C4-2B (cell line): ENCODE measurements at regions not wholly inside any gene's neighbourhood (a gene's known extent, or its start where the extent isn't known, plus 50 kb on each side); places are given as distances from the start of the nearest gene placed in this dataset.
A peak's percentile ranks its signal among the peaks of the same experiment; 100 is the strongest.

Experiments
- H3K27ac ChIP-seq: fragments of 450-650 bp; 2 replicates; pipeline ENCODE4 v1.5.1; 2017
- ZFX ChIP-seq: fragments of 450-650 bp; IDR thresholded peaks from 2 replicates; pipeline ENCODE4 v1.6.1; 2017
- TF ChIP-seq, protein P1 (sequence below): fragments of 450-650 bp; conservative IDR thresholded peaks from 2 replicates; pipeline ENCODE4 v1.5.1; 2017; ENCODE audit warnings: mild to moderate bottlenecking

DNA sequence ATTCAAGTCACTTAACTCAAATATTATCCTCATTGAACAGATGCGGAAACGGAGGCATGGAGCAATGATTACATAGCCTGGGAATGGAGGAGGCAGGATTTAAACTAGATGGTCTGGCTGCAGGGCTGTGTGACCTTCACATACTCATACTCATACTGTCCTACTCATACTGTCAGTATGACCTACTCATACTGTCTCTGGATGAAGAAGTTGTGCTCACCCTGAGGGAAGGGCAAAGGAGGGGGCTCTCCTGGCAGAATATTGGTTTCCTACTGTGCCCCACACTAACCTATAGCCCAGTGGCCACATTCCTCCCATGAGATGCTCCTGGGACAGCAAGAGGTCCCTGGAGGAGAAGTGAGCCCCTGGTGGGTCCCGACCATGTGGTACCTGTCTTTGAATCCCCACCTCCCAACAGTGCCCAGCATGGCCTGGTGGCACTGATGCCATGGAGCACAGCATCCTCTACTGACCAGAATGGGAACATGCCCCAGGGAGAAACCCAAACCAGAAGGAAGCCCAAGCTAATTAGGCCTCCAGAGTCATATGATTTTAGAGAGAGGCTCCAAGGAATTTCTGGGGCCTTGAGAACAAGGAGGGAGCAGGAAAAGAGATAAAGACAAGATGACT, 197.3 kb upstream of the SDK2 start:
- no peak overlapping the region for H3K27ac ChIP-seq
- no peak for TF ChIP-seq ZFX
- TF ChIP-seq, protein P1, sequence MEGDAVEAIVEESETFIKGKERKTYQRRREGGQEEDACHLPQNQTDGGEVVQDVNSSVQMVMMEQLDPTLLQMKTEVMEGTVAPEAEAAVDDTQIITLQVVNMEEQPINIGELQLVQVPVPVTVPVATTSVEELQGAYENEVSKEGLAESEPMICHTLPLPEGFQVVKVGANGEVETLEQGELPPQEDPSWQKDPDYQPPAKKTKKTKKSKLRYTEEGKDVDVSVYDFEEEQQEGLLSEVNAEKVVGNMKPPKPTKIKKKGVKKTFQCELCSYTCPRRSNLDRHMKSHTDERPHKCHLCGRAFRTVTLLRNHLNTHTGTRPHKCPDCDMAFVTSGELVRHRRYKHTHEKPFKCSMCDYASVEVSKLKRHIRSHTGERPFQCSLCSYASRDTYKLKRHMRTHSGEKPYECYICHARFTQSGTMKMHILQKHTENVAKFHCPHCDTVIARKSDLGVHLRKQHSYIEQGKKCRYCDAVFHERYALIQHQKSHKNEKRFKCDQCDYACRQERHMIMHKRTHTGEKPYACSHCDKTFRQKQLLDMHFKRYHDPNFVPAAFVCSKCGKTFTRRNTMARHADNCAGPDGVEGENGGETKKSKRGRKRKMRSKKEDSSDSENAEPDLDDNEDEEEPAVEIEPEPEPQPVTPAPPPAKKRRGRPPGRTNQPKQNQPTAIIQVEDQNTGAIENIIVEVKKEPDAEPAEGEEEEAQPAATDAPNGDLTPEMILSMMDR = no peak; the same call in 1 of the 2 replicates

DNA sequence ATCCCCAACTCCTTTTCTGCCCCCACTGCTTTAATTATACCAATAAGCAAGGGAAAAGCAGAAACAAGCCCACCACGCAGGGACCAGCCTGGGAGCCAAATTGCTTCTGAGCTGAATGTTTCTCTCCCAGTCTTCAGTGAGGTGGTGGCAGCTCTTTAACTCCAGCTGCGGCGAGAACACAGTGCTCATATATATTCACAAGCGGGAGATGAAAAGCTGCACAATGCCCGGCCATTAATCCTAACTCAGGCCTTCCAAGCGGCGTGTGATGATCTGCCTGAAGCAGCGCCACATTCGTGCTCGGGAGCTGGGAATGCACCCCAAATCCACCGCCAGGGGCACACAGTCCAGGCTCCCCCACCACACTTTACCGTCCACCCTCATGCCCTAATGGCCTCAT, 203.7 kb upstream of the SDK2 start:
- TF ChIP-seq, protein P1 = no peak
- TF ChIP-seq ZFX = no peak
- H3K27ac ChIP-seq = no peak overlapping the region

DNA sequence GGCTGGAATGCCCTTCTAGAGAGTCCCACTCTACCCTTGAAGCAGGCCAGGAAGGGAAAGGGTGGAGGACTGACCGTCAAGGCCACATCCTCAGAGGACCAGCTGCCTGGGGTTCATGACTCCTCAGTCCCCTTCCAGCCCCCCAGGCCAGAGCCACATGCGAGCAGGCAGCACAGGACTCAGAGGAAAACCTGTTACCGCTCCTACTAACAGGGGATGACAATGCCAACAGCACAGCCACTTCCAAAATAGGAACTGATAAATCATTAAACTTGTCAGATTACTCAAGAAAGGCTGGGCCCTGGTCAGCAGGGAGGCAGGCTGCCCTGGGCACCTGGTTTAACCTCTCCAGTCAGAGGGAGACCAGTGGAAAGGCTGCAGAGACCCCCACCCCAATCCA, 206.2 kb upstream of the SDK2 start:
- TF ChIP-seq ZFX = no peak
- TF ChIP-seq, protein P1 = no peak
- no peak overlapping the region for H3K27ac ChIP-seq

DNA sequence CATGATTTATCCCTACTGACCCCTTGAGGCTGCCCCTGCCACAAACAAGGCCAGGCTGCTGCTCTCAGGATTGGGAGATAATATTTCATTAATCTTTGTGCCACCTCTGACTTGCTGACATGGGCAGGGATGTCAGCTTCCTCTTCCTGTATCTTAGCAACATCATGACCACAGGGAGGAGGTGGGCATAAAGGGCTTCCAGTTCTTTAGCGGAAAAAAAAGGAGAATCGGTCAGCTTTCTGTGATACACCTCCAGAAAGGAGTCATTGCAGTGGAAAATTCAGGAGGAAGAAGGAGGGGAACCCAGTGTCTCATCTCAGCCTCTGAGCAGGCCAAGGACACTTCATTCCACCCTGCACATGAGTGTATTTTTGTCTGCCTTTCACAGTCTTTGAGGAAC, 206.8 kb upstream of the SDK2 start:
- H3K27ac ChIP-seq = no peak overlapping the region
- no peak for TF ChIP-seq ZFX
- TF ChIP-seq, protein P1 = no peak

DNA sequence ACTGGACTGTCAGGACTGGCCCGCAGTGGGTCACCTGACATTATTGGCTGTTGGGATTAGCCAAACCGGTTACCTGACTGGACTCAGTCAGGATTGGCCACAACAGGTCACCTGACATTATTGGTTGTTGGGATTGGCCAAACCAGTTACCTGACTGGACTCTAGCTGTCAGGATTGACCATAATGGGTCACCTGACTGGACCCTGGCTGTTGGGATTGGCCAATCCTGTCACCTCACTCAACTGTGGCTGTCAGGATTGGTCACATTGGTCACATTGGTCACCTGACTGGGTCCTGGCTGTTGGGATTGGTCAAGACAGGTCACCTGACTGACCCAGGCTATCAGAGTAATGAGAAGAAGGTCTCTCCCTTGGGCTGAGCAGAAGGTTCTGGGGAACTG, 207.7 kb upstream of the SDK2 start:
- no peak for TF ChIP-seq ZFX
- TF ChIP-seq, protein P1 = no peak
- no peak overlapping the region for H3K27ac ChIP-seq

DNA sequence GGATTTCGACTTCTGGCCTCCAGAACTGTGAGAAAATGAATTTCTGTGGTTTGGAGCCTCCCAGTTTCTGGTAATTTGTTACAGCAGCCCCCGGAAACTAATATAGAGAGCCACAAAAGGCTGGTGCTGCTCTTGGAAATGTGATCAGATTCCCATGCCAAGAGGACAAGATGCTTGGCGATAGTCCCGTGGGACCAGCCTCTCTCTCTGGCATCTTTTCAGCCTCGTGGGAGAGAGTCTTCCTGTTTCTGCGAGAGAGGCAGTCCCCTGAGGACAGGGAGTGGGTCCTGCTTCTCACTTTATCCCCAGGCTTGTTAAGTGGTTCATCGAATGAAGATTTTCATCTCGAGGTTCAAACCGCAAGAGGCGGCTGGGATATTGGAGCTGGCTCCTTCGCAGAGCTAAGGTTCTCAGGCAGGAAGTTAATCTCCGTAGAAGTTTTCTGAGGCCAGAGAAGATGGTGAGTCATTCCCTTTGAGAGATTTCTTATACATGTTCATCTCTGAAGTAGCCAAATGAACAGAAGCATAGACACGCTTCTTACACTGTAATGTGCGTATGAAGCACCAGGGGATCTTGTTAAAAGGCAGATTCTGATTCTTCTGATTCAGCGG, 211.6 kb upstream of the SDK2 start:
- H3K27ac ChIP-seq = no peak overlapping the region
- no peak for TF ChIP-seq ZFX
- TF ChIP-seq, protein P1 = no peak

DNA sequence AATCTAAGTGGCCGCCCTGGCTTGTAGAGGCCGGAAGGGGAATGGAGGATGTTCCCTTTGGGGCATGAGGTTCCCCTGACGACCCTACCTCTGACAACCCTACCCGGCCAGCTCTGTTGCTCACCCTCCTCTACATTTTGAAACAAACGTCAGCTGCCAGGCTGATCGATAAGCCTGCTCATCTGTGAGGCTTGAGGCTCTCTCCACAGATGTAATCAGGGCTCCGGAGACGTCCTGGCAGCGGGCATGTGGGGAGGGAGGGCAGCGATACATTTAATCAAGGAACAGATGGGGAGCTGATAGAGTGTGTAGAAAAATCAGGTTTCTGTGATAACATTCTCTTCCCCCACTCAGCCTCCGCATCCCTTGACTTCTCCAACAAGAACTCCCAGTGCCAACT, 212.3 kb upstream of the SDK2 start:
- no peak overlapping the region for H3K27ac ChIP-seq
- TF ChIP-seq, protein P1 = no peak
- TF ChIP-seq ZFX = no peak

DNA sequence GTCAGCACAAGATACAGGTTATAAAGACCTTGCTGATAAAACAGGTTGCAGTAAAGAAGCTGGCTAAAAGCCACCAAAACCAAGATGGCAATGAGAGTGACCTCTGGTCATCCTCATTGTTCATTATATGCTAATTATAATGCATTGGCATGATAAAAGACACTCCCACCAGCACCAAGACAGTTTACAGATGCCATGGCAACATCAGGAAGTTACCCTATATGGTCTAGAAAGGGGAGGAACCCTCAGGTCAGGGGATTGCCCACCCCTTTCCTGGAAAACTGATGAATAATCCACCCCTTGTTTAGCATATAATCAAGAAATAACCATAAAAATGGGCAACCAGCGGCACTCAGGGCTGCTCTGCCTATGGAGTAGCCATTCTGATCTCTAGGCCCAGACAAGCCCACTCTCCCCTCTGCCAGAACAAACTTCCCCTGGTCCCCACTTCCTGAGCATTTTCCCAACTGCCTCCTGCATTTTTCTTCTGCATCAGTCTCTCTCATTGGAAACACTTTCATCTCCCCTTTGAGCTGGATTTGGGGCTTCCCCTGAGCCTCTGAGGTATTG, 215.3 kb upstream of the SDK2 start:
- peak overlapping the region; percentile 50; the same call in 1 of the 2 replicates for H3K27ac ChIP-seq
